BLaER1 treated with 17β-estradiol and CSF1 and Interleukin-3, amounts not matched to agents 10 nM and 100 nM (cell line): ENCODE measurements at regions not wholly inside any gene's neighbourhood (a gene's known extent, or its start where the extent isn't known, plus 50 kb on each side); places are given as distances from the start of the nearest gene placed in this dataset.

Experiments
- H3K27ac ChIP-seq, 11 experiments: shearing (Covaris generic); formaldehyde crosslinking; 2 replicates each; pipeline ENCODE4 v1.8.1; 2022
- H3K27me3 ChIP-seq, 11 experiments: shearing (Covaris generic); formaldehyde crosslinking; 2 replicates each; pipeline ENCODE4 v1.8.1; 2022
- H3K36me3 ChIP-seq, 11 experiments: shearing (Covaris generic); formaldehyde crosslinking; 2 replicates each; pipeline ENCODE4 v1.8.1; 2022
- H3K4me1 ChIP-seq, 10 experiments: shearing (Covaris generic); formaldehyde crosslinking; 2 replicates each; pipeline ENCODE4 v1.8.1; 2022
- H3K4me2 ChIP-seq, 11 experiments: shearing (Covaris generic); formaldehyde crosslinking; 2 replicates each; pipeline ENCODE4 v1.8.1; 2022
- H3K4me3 ChIP-seq, 10 experiments: shearing (Covaris generic); formaldehyde crosslinking; 2 replicates each; pipeline ENCODE4 v1.8.1; 2022
- H3K9ac ChIP-seq, 11 experiments: shearing (Covaris generic); formaldehyde crosslinking; 2 replicates each; pipeline ENCODE4 v1.8.1; 2022
- H3K9me3 ChIP-seq, 11 experiments: shearing (Covaris generic); formaldehyde crosslinking; replicated peaks in 1 of 11; 2 replicates each; pipeline ENCODE4 v1.8.1; 2022
- H4K20me1 ChIP-seq, 11 experiments: shearing (Covaris generic); formaldehyde crosslinking; 2 replicates each; pipeline ENCODE4 v1.8.1; 2022
- Cebpa-rat ChIP-seq, 11 experiments: shearing (Covaris generic); IDR thresholded peaks; 2 replicates each; pipeline ENCODE4 v1.8.1; 2022

DNA sequence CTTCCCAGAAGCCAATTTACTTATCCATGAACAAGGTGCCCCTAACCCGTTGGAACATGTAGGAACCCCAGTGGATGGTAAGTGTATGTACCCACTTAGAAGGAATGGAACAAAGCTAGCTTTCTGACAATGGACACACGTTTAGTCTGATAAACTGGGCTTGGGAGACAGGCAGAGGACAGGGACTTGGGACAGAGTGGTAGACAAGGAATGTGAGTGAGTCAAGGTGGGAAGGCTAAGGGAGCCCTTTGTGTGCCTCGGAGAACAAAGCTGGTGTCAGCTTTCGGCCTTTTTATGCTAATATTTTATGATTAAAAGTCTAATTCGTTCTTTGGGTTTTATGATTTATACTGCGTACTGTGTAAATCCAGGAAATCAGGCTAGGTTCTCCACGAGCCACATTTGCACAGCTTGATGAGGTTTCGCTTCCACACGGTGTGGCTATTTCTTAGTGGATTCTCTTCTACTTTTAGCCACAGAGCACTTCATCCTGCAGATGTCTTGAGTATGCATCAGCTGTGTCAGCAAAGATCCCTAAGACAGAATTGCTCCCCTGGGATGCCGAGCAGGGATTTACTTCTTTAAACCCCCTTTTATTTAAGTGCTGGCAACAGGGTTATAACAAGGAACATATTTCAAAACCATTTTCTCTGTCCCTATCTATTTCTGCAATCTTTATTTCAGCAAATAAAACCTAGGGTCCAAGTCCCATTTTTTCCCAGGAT is 258.5 kb downstream of the DLEU7 start:
- H3K27ac ChIP-seq, result no peak overlapping the region
- no peak for TF ChIP-seq Cebpa-rat (IDR thresholded peaks at IDR 0.05)
- no peak overlapping the region for H3K9ac ChIP-seq
- no peaks in the 10 kb centered on the region; a peak in 1 of 22 replicates for H3K9me3 ChIP-seq
- no peaks in the 10 kb centered on the region for H3K27me3 ChIP-seq
- peak overlapping the region; percentile 34 to 90 (median 57); a peak in 20 of 22 replicates for H3K4me2 ChIP-seq
- H3K4me1 ChIP-seq, result peaks cover 27 to 67% (median 48%) of the 10 kb centered on the region in 10 experiments
- H3K4me3 ChIP-seq, result no peak overlapping the region
- no peaks in the 10 kb centered on the region for H3K36me3 ChIP-seq
- no peaks in the 10 kb centered on the region for H4K20me1 ChIP-seq

GRCh38 chr13:50585674-50586413 is 257.6 kb downstream of the DLEU7 start:
- no peak overlapping the region for H3K9ac ChIP-seq
- no peaks in the 10 kb centered on the region for H3K36me3 ChIP-seq
- peak overlapping the region in 10 of 11 experiments; percentile 34 to 90 (median 58); a peak in 18 of 22 replicates for H3K4me2 ChIP-seq
- no peak overlapping the region for H3K27ac ChIP-seq
- no peak for TF ChIP-seq Cebpa-rat (IDR thresholded peaks at IDR 0.05)
- H3K9me3 ChIP-seq, result peaks cover 0 to 4% (median 0%) of the 10 kb centered on the region in 11 experiments; a peak in 1 of 22 replicates
- no peaks in the 10 kb centered on the region for H3K27me3 ChIP-seq
- no peaks in the 10 kb centered on the region for H4K20me1 ChIP-seq
- peaks cover 27 to 73% (median 53%) of the 10 kb centered on the region in 10 experiments for H3K4me1 ChIP-seq
- H3K4me3 ChIP-seq, result no peak overlapping the region

DNA sequence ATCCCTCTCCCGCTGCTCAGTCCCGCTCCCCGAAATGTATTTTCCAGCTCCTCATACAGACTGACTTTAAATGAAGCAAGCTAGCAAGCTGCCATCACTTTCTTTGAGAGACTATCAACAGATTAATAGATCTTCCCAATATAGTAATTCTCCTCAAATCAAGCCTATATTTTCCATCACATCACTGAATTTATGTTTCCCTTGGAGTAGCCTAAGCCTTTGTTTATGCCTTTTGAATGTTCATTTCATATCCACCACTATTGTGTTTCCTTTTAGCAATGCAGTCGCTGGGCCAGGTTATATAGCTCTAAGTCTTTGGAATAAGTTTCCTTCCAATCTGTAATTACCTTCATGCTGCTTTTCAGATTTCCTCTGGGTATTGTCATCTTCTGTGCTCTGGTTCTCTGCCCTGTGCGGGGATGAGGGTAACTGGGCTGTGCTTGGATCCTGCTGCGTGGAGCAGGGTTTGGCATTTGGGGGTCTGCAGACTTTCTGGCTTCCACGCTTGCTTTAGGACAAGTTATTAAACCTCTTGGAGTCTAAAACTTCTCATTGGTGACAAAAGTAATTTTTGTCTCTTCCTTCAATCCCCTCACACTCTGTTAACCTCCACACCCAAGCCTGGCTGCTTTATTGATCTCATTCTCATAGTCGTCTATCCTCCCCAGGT is 256.9 kb downstream of the DLEU7 start:
- no peak for TF ChIP-seq Cebpa-rat (IDR thresholded peaks at IDR 0.05)
- no peaks in the 10 kb centered on the region for H4K20me1 ChIP-seq
- no peaks in the 10 kb centered on the region for H3K27me3 ChIP-seq
- H3K4me1 ChIP-seq, result peaks cover 27 to 73% (median 60%) of the 10 kb centered on the region in 10 experiments
- peaks cover 0 to 4% (median 0%) of the 10 kb centered on the region in 11 experiments; a peak in 1 of 22 replicates for H3K9me3 ChIP-seq
- peak overlapping the region; percentile 23 to 90 (median 60); a peak in 19 of 22 replicates for H3K4me2 ChIP-seq
- peak overlapping the region in 1 of 11 experiments; percentile 34; a peak in 1 of 22 replicates for H3K27ac ChIP-seq
- H3K36me3 ChIP-seq, result no peaks in the 10 kb centered on the region
- H3K4me3 ChIP-seq, result no peak overlapping the region
- 0 out of 22 replicates have a peak overlapping the region, but pooled peaks of 1 of the 11 experiments have one; percentile 14 for H3K9ac ChIP-seq

DNA sequence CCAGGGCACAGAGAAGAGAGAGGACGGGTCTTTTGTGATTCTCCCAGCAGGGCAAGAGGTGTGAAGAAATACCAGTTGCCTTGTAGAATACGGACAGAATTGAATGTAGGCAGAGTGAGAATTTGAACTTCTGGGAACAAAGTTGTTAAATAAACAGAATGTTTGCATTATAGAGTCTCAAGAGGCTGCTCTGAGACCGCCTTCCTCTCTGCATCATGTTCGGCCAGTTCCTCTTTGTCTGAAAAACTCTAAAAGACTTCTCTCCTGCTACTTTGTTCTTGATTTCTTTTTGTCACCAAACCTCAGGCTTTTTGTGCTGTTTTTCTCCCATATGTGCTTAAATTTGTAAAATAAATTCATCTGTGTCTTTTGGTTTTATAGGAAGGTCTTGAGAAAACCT is 256.4 kb downstream of the DLEU7 start:
- peak overlapping the region in 5 of 11 experiments; percentile 6 to 34 (median 21); a peak in 3 of 22 replicates for H3K27ac ChIP-seq
- peak overlapping the region; percentile 23 to 90 (median 60); a peak in 21 of 22 replicates for H3K4me2 ChIP-seq
- H3K27me3 ChIP-seq, result no peaks in the 10 kb centered on the region
- no peak overlapping the region for H3K4me3 ChIP-seq
- no peaks in the 10 kb centered on the region for H3K36me3 ChIP-seq
- no peaks in the 10 kb centered on the region for H4K20me1 ChIP-seq
- peaks cover 27 to 75% (median 65%) of the 10 kb centered on the region in 10 experiments for H3K4me1 ChIP-seq
- no peak for TF ChIP-seq Cebpa-rat (IDR thresholded peaks at IDR 0.05)
- H3K9ac ChIP-seq, result peak overlapping the region in 2 of 11 experiments; percentile 14 to 36; a peak in 2 of 22 replicates
- H3K9me3 ChIP-seq, result peaks cover 0 to 4% (median 0%) of the 10 kb centered on the region in 11 experiments; a peak in 1 of 22 replicates

DNA sequence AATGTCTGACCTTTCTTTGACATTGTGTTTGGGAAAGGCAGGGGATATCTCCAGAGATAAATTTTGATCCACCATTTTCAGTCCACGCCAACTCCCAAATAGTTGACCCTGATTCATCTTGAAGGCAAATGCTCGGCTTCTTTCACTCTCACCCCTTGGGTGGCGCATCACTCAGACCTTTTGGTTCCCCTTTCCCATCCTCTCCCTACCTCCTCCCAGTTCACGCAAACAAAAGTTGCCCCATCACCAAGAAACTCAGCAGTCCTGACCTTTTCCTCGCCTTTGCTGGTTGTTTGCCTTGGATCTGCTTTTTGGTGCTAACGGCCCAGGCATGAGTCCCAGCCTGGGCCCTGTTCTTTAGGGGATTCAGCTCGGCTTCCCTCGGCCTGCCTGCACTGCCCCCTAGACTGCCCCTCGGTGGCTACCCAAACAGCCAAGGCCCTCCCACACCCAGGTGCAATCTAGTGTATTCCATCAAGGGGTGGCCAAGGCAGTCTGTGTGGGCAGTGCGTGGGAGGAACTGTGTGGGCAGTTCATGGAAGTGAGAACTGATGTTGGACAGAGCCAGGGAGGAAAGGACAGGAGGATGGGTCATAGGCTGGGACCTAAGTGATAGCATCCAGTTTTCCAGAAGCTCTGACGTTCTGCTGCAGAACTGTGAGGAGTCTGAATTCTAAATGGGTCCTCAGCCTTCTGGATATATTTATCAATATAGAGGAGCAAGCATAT is 255.7 kb downstream of the DLEU7 start:
- peaks cover 27 to 82% (median 72%) of the 10 kb centered on the region in 10 experiments for H3K4me1 ChIP-seq
- H3K9ac ChIP-seq, result no peak overlapping the region
- H4K20me1 ChIP-seq, result no peaks in the 10 kb centered on the region
- H3K4me3 ChIP-seq, result no peak overlapping the region
- peak overlapping the region in 4 of 11 experiments; percentile 6 to 34 (median 27); a peak in 3 of 22 replicates for H3K27ac ChIP-seq
- TF ChIP-seq Cebpa-rat (IDR thresholded peaks at IDR 0.05), result no peak
- H3K36me3 ChIP-seq, result no peaks in the 10 kb centered on the region
- H3K9me3 ChIP-seq, result peaks cover 0 to 4% (median 0%) of the 10 kb centered on the region in 11 experiments; a peak in 1 of 22 replicates
- H3K27me3 ChIP-seq, result no peaks in the 10 kb centered on the region
- peak overlapping the region; percentile 23 to 90 (median 60); a peak in 21 of 22 replicates for H3K4me2 ChIP-seq

GRCh38 chr13:50588491-50589130 is 254.9 kb downstream of the DLEU7 start:
- no peak overlapping the region for H3K9ac ChIP-seq
- peaks cover 0 to 4% (median 0%) of the 10 kb centered on the region in 11 experiments; a peak in 1 of 22 replicates for H3K9me3 ChIP-seq
- no peak overlapping the region for H3K27ac ChIP-seq
- H3K4me1 ChIP-seq, result peaks cover 27 to 90% (median 80%) of the 10 kb centered on the region in 10 experiments
- no peak for TF ChIP-seq Cebpa-rat (IDR thresholded peaks at IDR 0.05)
- peak overlapping the region in 7 of 11 experiments; percentile 46 to 90 (median 62); a peak in 10 of 22 replicates for H3K4me2 ChIP-seq
- H4K20me1 ChIP-seq, result no peaks in the 10 kb centered on the region
- H3K4me3 ChIP-seq, result no peak overlapping the region
- H3K27me3 ChIP-seq, result no peaks in the 10 kb centered on the region
- H3K36me3 ChIP-seq, result no peaks in the 10 kb centered on the region

DNA sequence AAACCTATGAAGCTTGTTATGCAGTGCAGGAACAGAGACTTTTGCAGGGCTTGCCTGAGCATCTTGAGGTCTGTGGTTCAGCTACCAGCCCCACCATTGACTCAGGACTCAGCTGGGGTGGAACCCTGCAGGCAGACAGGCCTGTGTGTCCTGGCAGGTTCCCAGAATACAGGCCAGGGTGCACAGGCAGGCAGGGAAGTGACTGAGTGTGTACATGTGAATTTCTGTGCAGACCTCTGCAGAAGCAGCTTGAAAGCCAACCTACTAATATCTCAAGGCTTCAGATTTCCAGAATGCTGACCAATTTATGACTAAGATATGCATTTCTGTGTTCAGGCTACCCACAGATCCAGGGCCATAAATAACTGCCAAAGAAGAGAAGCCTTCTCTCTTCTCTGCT is 254.4 kb downstream of the DLEU7 start:
- peaks cover 31 to 95% (median 85%) of the 10 kb centered on the region in 10 experiments for H3K4me1 ChIP-seq
- no peaks in the 10 kb centered on the region for H4K20me1 ChIP-seq
- H3K4me2 ChIP-seq, result peak overlapping the region in 5 of 11 experiments; percentile 10 to 90 (median 72); a peak in 7 of 22 replicates
- no peaks in the 10 kb centered on the region for H3K36me3 ChIP-seq
- H3K27me3 ChIP-seq, result no peaks in the 10 kb centered on the region
- H3K27ac ChIP-seq, result no peak overlapping the region
- no peak overlapping the region for H3K9ac ChIP-seq
- peaks cover 0 to 4% (median 0%) of the 10 kb centered on the region in 11 experiments; a peak in 1 of 22 replicates for H3K9me3 ChIP-seq
- TF ChIP-seq Cebpa-rat (IDR thresholded peaks at IDR 0.05), result no peak
- no peak overlapping the region for H3K4me3 ChIP-seq

- Histone ChIP-seq H3K9ac (no peak overlapping the region), H3K4me3 (no peak overlapping the region), H4K20me1 (no peaks in the 10 kb centered on the region), H3K4me2 (peak overlapping the region in 3 of 11 experiments; percentile 10 to 90 (median 62); a peak in 1 of 22 replicates), H3K27me3 (no peaks in the 10 kb centered on the region), H3K9me3 (peaks cover 0 to 4% (median 0%) of the 10 kb centered on the region in 11 experiments; a peak in 1 of 22 replicates), H3K36me3 (no peaks in the 10 kb centered on the region), H3K4me1 (peaks cover 34 to 98% (median 88%) of the 10 kb centered on the region in 10 experiments), H3K27ac (no peak overlapping the region)
- no peak for TF ChIP-seq Cebpa-rat (IDR thresholded peaks at IDR 0.05)
Observed at GRCh38 chr13:50589651-50590054, 253.8 kb downstream of the DLEU7 start.
